GM23338 (cell line): ENCODE measurements at regions not wholly inside any gene's neighbourhood (a gene's known extent, or its start where the extent isn't known, plus 50 kb on each side); places are given as distances from the start of the nearest gene placed in this dataset.

ENCODE experiments used
- ATAC-seq: fragments of 200-7000 bp; cut with Tn5 transposase; 3 replicates; pipeline ENCODE4 v1.9.1; 2020
- DNase-seq: peaks from one replicate; pipeline ENCODE4 v3.0.0-alpha.2; 2015; ENCODE audit warnings: low spot score
- H2AFZ ChIP-seq: fragments of 200-600 bp; sonication (generic); 2 replicates; pipeline ENCODE4 v1.8.0; 2016; ENCODE audit warnings: antibody characterized with exemption, mild to moderate bottlenecking, moderate library complexity
- H3F3A ChIP-seq: fragments of 200-600 bp; sonication (generic); replicated peaks from 2 replicates; pipeline ENCODE4 v1.8.0; 2017; ENCODE audit warnings: antibody characterized with exemption, mixed run types, low read depth
- H3K27ac ChIP-seq: fragments of 200-600 bp; sonication (generic); 2 replicates; pipeline ENCODE4 v1.6.1; 2016; ENCODE audit warnings: low read depth
- H3K27me3 ChIP-seq: fragments of 200-600 bp; sonication (generic); 2 replicates; pipeline ENCODE4 v1.8.0; 2016; ENCODE audit warnings: mild to moderate bottlenecking, mixed run types, moderate library complexity; ENCODE audit not compliant: insufficient read depth
- H3K36me3 ChIP-seq: fragments of 200-600 bp; sonication (generic); 2 replicates; pipeline ENCODE4 v1.8.0; 2016; ENCODE audit warnings: mild to moderate bottlenecking; ENCODE audit not compliant: insufficient read depth
- H3K4me1 ChIP-seq: fragments of 200-600 bp; sonication (generic); 2 replicates; pipeline ENCODE4 v1.8.0; 2016; ENCODE audit warnings: mild to moderate bottlenecking, moderate library complexity; ENCODE audit not compliant: insufficient read depth
- H3K4me2 ChIP-seq: fragments of 200-600 bp; sonication (generic); 2 replicates; pipeline ENCODE4 v1.7.1; 2017; ENCODE audit warnings: mixed run types
- H3K4me3 ChIP-seq: fragments of 200-600 bp; sonication (generic); 2 replicates; pipeline ENCODE4 v1.6.1; 2016; ENCODE audit warnings: mixed run types
- H3K79me2 ChIP-seq: fragments of 200-600 bp; sonication (generic); replicated peaks from 2 replicates; pipeline ENCODE4 v1.8.0; 2017; ENCODE audit warnings: mild to moderate bottlenecking; ENCODE audit not compliant: insufficient read depth
- H3K9me2 ChIP-seq: fragments of 200-600 bp; sonication (generic); 2 replicates; pipeline ENCODE4 v1.8.0; 2017; ENCODE audit not compliant: insufficient read depth
- H4K20me1 ChIP-seq: fragments of 200-600 bp; sonication (generic); replicated peaks from 2 replicates; pipeline ENCODE4 v1.8.0; 2017; ENCODE audit warnings: mild to moderate bottlenecking; ENCODE audit not compliant: insufficient read depth
- H3K27ac Mint-ChIP-seq: 2 replicates; pipeline ENCODE4 v1.8.0; 2020; ENCODE audit warnings: inconsistent platforms, mild to moderate bottlenecking, moderate library complexity, mixed read lengths
- H3K27me3 Mint-ChIP-seq: 3 replicates; pipeline ENCODE4 v1.8.0; 2022; ENCODE audit warnings: low read depth, mild to moderate bottlenecking, moderate library complexity, mixed read lengths, inconsistent platforms; ENCODE audit not compliant: insufficient read depth, poor library complexity
- H3K36me3 Mint-ChIP-seq: 3 replicates; pipeline ENCODE4 v1.8.0; 2021; ENCODE audit warnings: low read depth, mild to moderate bottlenecking, inconsistent platforms, moderate library complexity, mixed read lengths
- H3K4me1 Mint-ChIP-seq: 3 replicates; pipeline ENCODE4 v1.8.0; 2020; ENCODE audit warnings: mild to moderate bottlenecking, inconsistent platforms, mixed read lengths
- H3K4me3 Mint-ChIP-seq: 3 replicates; pipeline ENCODE4 v1.8.0; 2021; ENCODE audit warnings: moderate library complexity, mild to moderate bottlenecking, inconsistent platforms, mixed read lengths
- H3K9me3 Mint-ChIP-seq: 3 replicates; pipeline ENCODE4 v1.8.0; 2020; ENCODE audit warnings: moderate library complexity, mild to moderate bottlenecking, inconsistent platforms, mixed read lengths
- CREB1 ChIP-seq: fragments of 250-450 bp; sonication (Bioruptor Pico); IDR thresholded peaks from 2 replicates; pipeline ENCODE4 v1.5.0; 2020; ENCODE audit warnings: low read depth, mild to moderate bottlenecking, moderate library complexity
- EZH2 ChIP-seq: fragments of 200-600 bp; sonication (generic); IDR thresholded peaks from one replicate; pipeline ENCODE4 v1.8.0; 2017; ENCODE audit warnings: antibody characterized with exemption, mild to moderate bottlenecking, low read depth; ENCODE audit not compliant: unreplicated experiment
- JUNB ChIP-seq: IDR thresholded peaks from one replicate; pipeline ENCODE4 v1.6.1; 2016; ENCODE audit warnings: antibody characterized with exemption; ENCODE audit not compliant: unreplicated experiment
- POLR2AphosphoS5 ChIP-seq: IDR thresholded peaks from 2 replicates; pipeline ENCODE4 v1.6.1; 2016; ENCODE audit warnings: antibody characterized with exemption, low read depth
- STAT1 ChIP-seq: IDR thresholded peaks from one replicate; pipeline ENCODE4 v1.6.1; 2016; ENCODE audit warnings: antibody characterized with exemption; ENCODE audit not compliant: unreplicated experiment
- ZNF114 ChIP-seq: fragments of 250-450 bp; sonication (Bioruptor Pico); IDR thresholded peaks from 2 replicates; pipeline ENCODE4 v1.5.0; 2020; ENCODE audit warnings: mild to moderate bottlenecking, moderate library complexity
- ZNF331 ChIP-seq: fragments of 250-450 bp; sonication (Bioruptor Pico); IDR thresholded peaks from 2 replicates; pipeline ENCODE4 v1.5.0; 2020; ENCODE audit warnings: low read depth, mild to moderate bottlenecking, moderate library complexity
- TF ChIP-seq, protein P1 (sequence below): fragments of 250-450 bp; sonication (Bioruptor Pico); IDR thresholded peaks from 2 replicates; pipeline ENCODE4 v1.5.0; 2020; ENCODE audit warnings: mild to moderate bottlenecking, moderate library complexity

GRCh38 chr6:30829033-30829432 is 55.3 kb upstream of the DDR1 start:
- Mint-ChIP-seq H3K27ac (no peak overlapping the region; the same call in 1 of the 2 replicates), H3K4me3 (no peak overlapping the region; the same call in 2 of the 3 replicates), H3K36me3 (no peaks in the 10 kb centered on the region), H3K9me3 (no peaks in the 10 kb centered on the region), H3K4me1 (peaks cover 32% of the 10 kb centered on the region), H3K27me3 (peaks cover 9% of the 10 kb centered on the region)
- Histone ChIP-seq H3K4me3 (no peak overlapping the region), H3K36me3 (no peaks in the 10 kb centered on the region), H3K79me2 (no peaks in the 10 kb centered on the region), H3F3A (0 out of 2 replicates have a peak, but pooled peaks cover 7% of the 10 kb centered on the region), H2AFZ (no peak overlapping the region), H3K4me1 (peaks cover 16% of the 10 kb centered on the region), H4K20me1 (no peaks in the 10 kb centered on the region), H3K27me3 (no peaks in the 10 kb centered on the region), H3K9me2 (no peaks in the 10 kb centered on the region), H3K27ac (peak overlapping the region; percentile 59; the same call in 1 of the 2 replicates), H3K4me2 (no peak overlapping the region)
- DNase-seq (no peak), ATAC-seq (no peak)
- TF ChIP-seq POLR2AphosphoS5 (no peak), JUNB (no peak), ZNF114 (CRISPR knock-in tag) (no peak), CREB1 (CRISPR knock-in tag) (no peak), ZNF331 (CRISPR knock-in tag) (no peak), STAT1 (no peak), EZH2 (no peak)
- TF ChIP-seq, protein P1, sequence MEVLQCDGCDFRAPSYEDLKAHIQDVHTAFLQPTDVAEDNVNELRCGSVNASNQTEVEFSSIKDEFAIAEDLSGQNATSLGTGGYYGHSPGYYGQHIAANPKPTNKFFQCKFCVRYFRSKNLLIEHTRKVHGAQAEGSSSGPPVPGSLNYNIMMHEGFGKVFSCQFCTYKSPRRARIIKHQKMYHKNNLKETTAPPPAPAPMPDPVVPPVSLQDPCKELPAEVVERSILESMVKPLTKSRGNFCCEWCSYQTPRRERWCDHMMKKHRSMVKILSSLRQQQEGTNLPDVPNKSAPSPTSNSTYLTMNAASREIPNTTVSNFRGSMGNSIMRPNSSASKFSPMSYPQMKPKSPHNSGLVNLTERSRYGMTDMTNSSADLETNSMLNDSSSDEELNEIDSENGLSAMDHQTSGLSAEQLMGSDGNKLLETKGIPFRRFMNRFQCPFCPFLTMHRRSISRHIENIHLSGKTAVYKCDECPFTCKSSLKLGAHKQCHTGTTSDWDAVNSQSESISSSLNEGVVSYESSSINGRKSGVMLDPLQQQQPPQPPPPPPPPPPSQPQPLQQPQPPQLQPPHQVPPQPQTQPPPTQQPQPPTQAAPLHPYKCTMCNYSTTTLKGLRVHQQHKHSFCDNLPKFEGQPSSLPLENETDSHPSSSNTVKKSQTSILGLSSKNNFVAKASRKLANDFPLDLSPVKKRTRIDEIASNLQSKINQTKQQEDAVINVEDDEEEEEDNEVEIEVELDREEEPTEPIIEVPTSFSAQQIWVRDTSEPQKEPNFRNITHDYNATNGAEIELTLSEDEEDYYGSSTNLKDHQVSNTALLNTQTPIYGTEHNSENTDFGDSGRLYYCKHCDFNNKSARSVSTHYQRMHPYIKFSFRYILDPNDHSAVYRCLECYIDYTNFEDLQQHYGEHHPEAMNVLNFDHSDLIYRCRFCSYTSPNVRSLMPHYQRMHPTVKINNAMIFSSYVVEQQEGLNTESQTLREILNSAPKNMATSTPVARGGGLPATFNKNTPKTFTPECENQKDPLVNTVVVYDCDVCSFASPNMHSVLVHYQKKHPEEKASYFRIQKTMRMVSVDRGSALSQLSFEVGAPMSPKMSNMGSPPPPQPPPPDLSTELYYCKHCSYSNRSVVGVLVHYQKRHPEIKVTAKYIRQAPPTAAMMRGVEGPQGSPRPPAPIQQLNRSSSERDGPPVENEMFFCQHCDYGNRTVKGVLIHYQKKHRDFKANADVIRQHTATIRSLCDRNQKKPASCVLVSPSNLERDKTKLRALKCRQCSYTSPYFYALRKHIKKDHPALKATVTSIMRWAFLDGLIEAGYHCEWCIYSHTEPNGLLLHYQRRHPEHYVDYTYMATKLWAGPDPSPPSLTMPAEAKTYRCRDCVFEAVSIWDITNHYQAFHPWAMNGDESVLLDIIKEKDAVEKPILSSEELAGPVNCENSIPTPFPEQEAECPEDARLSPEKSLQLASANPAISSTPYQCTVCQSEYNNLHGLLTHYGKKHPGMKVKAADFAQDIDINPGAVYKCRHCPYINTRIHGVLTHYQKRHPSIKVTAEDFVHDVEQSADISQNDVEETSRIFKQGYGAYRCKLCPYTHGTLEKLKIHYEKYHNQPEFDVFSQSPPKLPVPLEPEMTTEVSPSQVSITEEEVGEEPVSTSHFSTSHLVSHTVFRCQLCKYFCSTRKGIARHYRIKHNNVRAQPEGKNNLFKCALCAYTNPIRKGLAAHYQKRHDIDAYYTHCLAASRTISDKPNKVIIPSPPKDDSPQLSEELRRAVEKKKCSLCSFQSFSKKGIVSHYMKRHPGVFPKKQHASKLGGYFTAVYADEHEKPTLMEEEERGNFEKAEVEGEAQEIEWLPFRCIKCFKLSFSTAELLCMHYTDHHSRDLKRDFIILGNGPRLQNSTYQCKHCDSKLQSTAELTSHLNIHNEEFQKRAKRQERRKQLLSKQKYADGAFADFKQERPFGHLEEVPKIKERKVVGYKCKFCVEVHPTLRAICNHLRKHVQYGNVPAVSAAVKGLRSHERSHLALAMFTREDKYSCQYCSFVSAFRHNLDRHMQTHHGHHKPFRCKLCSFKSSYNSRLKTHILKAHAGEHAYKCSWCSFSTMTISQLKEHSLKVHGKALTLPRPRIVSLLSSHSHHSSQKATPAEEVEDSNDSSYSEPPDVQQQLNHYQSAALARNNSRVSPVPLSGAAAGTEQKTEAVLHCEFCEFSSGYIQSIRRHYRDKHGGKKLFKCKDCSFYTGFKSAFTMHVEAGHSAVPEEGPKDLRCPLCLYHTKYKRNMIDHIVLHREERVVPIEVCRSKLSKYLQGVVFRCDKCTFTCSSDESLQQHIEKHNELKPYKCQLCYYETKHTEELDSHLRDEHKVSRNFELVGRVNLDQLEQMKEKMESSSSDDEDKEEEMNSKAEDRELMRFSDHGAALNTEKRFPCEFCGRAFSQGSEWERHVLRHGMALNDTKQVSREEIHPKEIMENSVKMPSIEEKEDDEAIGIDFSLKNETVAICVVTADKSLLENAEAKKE (CRISPR knock-in tag): no peak
